IMR-90 (cell line): ENCODE measurements at regions not wholly inside any gene's neighbourhood (a gene's known extent, or its start where the extent isn't known, plus 50 kb on each side); places are given as distances from the start of the nearest gene placed in this dataset.
"Not testable (repeated sequence)": the region's sequence is repeated elsewhere in the genome, so short reads cannot be mapped to it uniquely, and the experiment has no call there.

Experiments used
- CTCF ChIP-seq: conservative IDR thresholded peaks from 2 replicates; pipeline ENCODE4 v1.5.1; 2012; ENCODE audit warnings: mild to moderate bottlenecking, low read depth, low read length, improper control_type of control experiment
- ELK1 ChIP-seq: fragments of 150-350 bp; IDR thresholded peaks from 2 replicates; pipeline ENCODE4 v1.6.1; 2016; ENCODE audit warnings: low read depth, mild to moderate bottlenecking, low read length, moderate library complexity, borderline replicate concordance
- MAZ ChIP-seq: IDR thresholded peaks from 2 replicates; pipeline ENCODE4 v1.6.1; 2012; ENCODE audit warnings: low read depth, mild to moderate bottlenecking, low read length, improper control_type of control experiment, moderate library complexity, borderline replicate concordance

DNA sequence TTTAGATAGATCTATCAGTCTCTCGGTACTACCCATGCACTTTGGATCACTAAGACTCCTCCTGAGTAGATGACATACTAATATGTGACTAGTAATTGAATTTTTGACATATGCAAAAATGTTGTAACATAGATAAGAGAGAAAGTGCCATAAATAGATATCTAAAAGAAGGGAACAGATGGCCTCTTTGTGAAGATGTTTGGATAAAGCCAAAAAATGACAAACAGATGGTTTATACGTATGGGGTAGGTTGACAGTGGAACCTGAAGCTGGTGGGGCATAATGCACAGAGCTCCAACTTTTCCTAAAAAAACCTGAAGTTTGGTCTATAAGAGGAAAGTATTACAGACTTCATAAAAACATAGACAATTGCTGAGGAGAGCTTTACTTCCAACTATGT lies 383.0 kb downstream of the CHL1 start:
- TF ChIP-seq CTCF, MAZ, ELK1: not testable (repeated sequence)
